ENCODE measurements at regions not wholly inside any gene's neighbourhood (a gene's known extent, or its start where the extent isn't known, plus 50 kb on each side); places are given as distances from the start of the nearest gene placed in this dataset.

DNA sequence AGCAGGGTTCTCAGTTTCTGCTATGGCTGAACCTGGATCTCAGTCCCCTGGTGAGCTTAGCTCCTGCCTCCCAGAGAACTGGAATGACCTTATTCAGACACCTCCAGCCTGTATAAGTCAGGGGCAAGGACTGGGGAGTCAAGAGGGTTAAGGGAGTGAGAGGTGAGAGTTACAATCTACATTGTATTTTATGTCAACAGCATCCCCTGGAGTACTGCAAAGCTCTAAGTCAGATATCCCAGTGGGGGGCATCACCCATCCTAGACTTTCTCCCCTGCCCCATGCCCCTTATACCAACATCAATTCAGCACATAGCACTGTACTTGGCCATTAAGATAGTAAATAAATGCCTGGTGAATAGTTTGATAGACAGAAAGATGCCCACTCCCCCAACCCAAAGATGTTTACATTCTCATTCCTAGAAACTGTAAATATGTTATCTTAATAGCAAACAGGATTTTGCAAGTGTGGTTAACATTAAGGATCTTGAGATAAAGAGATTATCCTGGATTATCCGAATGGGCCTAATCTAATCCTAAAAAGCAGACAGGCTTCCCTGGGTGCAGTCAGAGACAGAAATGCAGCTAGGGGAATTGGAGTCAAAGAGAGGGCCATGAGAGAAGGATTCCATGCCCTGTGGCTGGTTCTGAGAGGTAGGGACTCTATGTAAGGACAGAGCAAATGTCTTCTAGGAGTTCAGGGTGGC is 132.3 kb upstream of the RASGRP1 start:
- DNase-seq = no peak

DNA sequence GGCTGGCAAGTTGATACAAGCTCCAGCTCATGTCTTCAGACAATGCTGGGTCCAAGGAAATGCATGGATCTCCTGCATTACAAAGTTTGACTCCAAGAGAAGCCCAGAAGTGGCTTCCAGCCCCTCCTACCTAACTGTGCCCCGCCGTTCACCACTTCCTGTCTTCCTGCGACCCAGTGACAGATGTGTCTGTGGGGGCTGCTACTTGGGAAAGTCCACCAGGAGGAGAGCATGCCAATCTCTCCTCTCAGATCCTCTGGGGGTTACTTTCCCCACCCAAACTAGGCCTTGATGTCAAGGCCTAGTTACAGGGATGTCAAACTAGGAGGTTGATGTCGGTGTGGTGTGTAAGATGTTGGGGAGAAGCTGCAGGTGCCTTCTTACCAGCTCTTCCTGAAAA is 133.6 kb upstream of the RASGRP1 start:
- no peak for DNase-seq

DNA sequence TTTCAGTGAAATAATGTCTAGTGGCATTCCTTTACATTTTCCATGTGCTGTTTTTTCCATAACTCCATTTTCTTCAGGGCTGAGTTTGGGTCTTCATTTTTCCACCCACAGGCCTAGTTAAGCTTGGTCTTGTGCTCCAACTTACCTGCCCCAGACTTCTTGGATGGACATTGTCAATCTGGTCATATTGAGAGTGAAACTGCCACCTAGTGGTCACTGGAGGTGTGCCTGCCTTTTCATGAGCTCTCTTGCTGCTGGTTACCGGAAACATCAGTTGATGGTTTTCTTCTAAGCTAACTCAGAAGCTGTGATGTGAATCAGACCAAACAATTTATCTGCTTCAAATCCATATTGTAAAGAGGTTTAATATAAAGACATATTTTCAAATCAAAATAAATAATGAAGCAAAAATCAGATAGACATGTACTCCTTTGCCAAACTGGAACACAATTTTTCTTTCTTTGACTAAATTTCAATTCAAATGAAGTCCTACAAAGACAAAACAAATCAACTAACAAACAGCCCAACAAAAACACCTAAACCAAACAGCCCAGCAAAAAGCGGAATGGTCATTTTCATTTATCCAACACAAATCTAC is 135.1 kb upstream of the RASGRP1 start:
- DNase-seq = peak; percentile 29

DNA sequence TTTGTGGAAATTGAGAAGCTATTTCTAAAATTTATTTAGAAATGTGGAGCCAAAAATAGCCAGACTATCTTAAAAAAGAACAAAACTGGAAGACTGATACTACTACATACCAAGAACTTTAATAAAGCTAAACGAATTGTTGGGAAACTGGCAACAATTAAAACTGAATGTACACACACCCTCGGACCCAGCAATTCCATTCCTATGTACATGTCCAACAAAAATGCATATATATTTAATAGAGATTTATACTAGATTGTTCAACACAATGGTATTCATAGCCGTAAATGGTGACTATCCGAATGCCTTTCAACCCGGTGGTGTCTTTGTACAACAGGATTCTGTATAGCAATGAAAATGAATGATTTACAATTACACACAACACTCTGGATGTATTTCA is 136.5 kb upstream of the RASGRP1 start:
- no peak for DNase-seq

DNA sequence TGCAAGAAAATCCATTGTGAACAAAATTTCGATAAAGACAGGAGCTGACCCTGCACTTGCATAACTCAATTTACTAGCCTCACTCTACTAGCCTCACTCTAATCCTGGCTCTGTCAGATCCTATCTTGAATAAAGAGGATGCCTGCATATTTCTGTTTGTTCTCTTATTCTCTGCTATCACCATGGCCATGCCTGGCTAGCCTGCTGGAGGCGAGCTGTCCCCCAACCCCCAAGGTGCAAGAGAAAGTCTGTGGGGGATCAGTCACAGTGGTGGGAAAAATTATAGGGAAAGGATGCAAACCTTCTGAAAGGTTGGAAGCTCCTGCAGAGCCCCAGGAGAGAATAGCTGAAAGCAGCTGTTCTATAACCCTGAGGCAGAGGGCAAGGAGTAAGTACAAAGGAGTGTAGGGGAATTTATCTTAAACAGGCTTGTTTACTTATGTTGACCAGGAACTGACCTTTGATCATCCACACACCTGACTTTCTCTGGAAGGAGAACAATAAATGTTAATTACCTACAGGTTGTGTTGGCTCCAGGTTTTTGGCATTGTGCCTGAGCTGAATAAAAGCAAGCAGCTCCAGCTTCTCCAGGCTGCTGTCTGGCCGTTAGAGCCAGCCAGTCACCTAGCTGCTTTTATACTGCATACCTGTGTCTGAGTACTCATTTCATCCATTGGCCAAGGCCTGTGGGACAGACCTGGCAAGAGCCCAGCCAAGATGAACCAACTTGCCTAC is 137.7 kb upstream of the RASGRP1 start:
- no peak for DNase-seq

DNA sequence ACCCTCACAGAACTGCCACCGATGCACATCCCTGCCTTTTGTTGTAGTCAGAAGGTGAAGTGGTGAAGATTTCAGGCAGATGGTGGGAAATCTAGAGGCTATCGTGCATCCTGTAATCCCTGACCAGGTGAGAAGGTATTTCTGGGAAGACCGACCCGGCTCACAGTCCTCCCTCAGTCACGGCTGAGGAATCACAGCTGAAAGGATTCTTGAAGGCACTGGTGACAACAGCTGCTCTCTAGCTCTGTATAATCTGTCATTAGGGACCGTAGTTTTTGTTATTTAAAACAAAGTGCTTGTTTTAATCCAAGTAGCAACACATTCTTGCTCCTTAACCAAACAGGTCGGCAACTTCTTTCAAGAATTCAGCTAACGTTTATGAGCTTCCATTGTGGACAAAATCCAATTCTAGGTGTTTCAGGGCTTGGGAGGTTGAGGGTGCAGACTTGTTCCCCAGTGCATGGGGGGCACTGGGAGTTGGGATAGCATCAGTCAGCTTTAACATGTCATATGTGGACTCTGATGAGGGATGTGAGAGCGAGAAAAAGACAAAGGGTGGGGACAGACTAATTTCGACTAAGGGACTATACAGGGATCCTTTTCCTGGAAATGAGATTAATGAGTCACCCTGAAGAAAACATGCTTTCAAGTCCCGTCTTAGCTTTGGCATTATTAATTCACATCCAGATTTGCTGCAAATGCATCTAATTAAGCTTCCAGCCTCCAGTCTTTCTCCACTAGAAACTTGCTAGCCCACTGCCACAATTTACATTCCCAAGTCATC is 141.0 kb upstream of the RASGRP1 start:
- DNase-seq = no peak

DNA sequence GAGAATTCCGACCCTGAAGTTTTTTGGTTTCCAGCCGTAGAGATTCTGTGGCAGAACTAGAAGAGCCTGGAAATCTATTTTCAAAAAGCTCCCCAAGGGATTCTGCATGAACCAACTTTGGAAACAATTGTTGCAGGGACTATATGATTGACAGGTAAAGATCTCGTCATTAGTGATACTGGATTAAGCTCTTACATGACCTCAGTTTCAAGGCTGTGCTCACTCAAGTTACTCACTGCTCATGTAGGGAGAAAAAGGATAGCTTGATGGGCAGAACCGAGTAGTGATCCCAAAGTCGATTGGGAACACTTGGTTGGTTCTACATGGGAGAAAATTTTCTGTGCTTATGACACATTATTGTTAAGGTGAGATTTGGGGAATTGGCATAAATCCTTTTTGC is 142.3 kb upstream of the RASGRP1 start:
- DNase-seq = no peak

DNA sequence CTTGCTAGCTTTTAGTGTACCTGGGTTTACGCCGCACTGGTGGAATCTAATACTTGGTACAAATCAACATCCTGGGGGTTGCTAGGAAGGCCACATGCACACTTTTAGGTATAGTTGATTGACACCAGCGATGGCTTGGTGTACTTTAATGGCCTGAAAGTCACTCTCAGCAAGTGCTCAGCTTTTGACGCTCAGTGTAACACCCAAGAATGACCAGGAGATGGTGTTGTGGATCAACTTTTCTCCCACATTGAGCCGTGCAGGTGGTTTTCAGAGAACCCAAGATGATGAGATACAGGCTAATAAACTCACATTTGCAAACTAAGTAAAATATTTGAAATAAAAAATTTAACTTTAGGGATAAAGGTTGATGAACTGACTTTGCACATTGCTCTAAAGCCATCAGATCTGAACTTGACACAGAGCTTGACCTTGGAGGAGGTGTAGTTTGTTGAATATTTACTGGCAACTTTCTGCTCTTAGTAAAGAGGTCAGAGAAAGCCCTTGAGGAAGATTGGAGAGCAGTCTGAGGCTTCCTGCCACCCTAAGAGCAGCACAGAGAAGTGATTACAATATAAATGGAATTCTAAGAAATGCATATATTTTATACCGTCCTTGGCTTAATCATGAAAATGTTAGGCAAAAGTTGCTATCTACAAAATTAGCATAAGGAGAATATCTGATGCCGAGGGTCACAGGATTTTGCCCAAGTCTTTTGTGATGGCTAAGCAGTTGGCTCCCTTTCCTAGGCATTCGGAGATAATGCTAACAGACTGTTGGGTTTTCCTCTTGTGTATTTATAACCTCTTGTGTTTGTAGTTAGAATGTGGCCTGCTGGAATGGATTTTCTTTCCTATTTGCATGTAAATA is 143.4 kb upstream of the RASGRP1 start:
- peak; percentile 55 for DNase-seq

DNA sequence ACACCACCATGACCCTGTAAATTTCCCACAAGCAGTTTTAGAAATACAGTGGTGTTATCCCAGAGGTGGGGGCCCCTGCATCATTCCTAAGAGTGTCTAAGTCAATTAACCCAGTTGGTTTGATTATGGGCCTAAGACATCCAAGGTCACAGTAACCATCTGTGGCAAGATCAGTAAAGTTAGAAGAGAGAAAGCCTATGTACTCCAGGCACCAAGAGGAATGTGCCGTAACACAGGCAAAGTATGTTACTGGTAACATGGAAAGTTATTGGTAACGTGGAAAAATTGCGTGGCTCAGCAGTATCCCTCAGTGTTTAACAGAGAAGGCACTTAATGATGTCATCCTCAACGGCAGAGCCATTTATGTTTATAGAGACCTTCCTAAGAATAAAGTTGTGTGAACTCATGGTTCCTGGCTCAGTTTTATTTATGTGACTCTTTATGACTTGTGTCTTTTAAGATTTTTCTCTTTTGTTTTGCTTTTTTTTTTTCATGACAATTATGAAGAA is 144.1 kb upstream of the RASGRP1 start:
- DNase-seq = no peak

DNA sequence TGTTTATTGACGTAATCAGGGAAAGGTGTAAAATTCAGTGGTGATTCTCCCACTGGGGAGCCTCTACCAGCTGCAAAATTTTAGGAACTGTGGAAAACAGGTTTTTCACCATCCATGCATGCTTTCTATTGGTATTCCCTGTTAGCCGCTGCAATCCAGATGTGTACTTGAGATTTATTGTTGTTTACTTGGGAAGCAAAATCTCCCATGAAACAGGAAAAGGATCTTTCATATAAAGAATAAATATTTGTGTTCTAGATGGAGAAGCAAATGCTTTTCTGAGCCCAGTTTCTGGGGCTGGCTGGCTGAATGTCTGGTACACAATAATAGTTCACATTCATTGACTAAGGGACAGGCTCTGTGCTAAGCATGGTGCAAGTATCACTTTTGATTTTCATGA is 144.6 kb upstream of the RASGRP1 start:
- DNase-seq = no peak

DNA sequence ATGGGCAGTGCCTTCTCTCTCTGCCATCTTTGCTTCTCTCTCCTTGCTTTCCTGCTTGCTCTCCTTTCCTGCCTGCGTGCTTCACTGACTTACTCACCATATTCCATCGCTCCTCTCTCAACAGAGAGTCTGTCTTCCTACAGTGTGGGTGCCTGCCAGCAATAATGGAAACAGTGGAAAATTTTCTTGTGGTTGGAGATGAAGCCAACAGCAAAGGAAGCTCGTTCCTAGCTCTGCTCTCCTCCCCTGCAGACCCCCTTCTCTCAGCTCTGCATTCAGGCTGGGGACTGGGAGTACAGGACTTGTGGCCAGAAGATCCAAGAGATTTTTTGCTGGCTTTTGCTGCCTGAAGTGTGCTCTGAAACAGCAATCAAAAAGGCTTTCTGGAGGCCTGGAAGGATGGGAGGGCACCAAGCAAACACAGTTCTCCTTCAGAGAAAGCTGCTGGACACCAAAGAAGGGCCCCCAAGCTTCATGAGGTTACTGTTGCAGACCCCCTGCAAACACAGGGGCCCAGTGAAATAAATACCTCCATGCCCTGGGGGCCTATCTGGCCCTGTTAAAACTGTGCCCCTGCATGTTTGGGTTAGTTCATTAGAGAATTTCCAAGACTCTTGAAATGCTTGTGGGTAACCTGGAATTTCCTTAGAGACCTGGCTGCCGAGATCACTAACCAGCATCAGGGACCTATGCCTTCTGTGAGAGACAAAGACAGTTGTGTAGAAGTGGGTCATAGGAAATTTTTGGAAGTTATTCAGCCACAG is 149.9 kb upstream of the RASGRP1 start:
- DNase-seq = peak; percentile 33

DNA sequence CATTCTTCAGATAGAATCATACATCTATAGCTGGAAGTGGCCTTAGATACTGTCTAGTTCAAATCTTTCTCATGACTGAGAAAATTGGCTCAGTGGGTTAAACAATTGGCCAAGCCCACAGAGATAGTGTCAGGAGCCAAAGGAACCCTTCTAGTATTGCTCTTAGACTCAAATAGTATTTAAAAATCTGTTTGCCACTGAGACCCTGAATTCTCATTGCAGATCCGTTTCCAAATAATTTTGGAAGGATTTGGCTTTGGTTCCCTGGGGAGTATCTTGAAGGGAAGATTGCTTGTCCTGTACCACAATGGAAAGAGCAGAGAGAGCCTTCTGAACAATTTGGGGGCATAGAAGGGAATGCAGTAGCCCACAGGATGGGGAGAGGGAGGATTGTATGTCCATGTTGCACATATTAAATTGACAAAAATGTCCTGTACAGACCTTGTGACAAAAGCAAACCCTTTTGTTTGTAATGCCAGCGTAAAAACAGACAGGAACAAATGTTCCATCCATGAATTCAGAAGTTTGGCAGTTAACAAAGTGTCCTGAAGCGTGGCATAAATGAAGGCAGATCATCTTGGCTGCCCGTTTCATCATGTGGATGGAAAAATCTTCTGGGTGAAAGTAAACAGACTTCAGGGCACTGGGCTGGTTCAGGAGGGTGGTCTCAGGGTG is 156.4 kb upstream of the RASGRP1 start:
- DNase-seq = no peak

DNA sequence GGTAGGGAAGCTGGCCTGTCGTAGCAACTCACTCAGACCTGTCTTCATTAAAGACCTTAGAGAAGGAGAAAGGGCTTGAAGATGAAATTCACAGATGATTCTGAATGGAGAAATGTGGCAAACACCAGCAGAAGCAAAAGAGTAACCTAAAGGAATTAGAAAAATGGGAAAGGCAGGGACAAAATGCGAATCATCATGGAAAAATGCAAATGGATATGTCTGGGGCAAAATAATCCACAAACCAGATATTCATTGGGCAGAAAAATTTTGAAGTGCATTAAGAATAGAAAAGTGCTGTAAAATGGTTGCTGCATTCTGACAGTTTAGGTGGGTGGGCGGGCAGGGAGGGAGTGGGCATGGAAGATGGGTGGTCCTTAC is 156.9 kb upstream of the RASGRP1 start:
- no peak for DNase-seq

DNA sequence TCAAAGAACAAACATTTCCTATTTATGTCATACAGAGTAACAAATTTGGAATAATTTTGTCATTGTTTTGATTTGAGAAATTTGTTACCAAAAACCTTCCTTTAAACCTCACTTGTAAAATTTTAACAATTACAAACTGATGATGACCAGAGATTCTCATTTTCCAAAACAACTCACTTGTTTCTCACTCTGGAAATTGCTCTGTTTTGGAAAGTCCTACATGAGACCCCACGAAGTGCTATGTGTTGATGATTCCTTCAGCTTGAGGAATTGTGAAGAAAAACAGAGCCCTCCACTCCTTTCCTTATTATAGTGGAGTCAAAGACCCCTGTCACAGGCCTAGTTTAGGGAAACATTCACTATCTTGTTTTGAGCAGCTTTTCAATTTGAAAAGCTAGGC is 157.6 kb upstream of the RASGRP1 start:
- DNase-seq = no peak

DNA sequence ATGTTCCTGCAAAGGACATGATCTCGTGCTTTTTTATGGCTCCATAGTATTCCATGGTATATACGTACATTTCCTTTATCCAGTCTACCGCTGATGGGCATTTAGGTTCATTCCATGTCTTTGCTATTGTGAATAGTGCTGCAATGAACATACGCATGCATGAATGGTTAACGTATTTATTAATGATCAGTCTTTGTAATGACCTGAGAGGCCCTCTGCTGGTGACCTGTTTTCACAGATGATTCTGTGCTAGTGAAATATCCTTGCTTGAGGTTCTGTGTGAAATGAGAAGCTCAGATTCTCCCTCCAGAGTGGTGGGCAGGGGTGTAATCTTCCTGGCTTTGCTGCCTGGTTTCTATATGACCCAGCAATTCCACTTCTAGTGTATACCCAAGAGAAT is 160.2 kb upstream of the RASGRP1 start:
- DNase-seq = no peak

DNA sequence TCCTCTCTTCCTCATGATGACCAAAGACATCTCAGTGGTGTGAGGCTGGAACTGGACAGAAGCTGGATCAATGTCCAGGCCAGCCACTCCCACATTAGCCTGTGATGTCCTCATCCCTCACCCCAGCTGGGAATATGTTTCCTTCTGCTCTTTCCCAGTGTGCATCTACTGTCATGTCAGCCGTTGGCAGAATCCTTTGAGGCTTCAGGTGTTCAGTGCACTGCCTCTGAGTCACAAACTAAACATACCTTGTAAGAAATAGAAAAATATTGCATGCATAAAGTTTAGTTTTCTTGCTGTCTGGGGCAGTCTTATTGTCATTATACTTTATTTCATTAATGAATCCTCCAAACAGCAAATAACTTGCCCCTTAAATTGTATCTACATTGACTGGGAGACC is 161.6 kb upstream of the RASGRP1 start:
- no peak for DNase-seq

DNA sequence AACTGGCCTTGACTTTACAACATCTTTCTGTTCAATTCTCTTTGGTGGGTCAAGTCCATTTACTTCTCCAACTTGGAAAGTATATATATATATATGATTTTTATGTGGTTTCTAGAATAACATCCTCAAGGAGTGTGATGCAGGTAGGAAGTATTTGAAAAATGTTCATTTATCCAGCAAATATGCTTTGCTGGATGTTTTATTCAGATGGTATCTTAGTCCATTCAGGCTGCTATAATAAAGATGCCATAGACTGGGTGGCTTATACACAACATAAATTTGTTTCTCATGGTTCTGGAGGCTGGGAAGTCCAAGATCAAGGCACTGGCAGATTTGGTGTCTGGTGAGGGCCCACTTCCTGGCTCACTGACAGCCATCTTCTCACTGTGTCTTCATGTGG is 168.7 kb upstream of the RASGRP1 start:
- no peak for DNase-seq

DNA sequence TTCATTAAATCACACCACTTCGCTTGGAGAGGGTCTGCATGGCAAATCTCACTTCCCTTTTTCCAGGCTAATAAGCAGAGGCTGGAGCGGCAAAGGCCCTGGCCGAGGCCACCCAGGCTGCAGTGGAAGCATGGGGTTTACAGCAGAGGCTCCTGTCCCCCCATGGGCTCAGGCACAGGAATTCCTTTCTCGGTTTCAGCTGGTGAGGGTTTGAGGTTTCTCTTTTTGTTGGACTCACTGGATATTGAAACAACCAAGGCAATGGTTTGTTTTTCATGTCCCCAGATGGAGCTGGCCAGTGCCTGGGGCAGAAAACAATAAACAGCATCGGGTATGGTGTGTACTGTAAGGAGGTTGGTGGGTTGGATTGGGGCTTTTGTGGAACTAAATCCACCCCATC is 175.6 kb upstream of the RASGRP1 start:
- no peak for DNase-seq

DNA sequence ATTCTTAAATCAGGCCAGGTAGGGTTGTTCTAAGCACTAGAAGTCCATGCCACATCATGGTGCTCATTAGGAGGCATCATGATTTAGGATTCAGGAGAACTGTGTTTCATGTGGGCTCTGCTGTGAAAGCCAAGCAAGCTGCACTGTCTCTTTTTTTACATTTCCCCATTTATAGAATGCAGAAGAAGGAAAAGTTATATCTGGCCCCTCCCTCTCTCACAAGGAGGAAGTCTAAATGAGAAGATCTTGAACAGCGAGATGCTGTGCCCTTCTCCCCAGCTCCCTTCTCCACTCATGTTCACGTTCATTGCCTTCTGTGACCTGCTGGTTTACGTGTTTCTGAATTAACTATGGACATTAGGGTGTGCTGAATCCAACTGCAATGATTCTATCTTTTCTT is 178.5 kb upstream of the RASGRP1 start:
- no peak for DNase-seq

DNA sequence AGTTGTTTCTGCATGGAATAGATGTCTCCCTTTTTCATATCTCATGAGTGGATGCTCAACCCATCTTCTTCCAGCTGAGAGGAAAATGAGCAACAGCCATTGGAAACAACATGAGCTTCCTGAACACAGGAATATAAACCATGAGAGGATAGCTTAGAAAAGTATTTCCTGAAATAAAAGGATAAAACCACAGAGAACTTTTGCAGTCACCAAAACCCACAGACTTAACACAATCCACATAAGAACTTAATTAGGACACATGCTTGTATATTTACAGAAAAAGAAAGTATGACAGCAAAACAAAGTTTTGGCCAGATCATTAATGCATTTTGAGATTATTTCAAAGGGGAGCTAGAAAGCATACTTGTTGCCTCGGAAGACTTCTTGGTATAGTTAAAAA is 180.5 kb upstream of the RASGRP1 start:
- DNase-seq = no peak

DNA sequence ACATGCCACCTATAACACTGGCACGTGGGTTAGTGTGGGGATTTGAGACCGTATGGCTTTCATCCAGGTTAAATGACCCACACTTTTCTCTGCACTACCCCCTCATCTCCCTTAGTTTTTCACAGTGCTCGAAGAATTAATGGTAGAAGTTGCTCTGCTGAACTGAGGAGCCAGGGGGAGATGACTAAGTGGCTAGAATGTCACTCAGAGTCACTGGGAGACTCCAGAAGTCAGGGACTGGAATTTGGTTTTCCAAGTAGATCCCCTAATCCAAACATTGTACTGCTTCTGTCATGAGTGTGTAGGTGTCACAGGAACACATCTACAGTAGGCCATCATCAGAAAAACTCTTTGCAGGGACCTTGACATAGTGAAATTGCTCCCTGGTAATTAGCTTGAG is 181.0 kb upstream of the RASGRP1 start:
- DNase-seq = no peak
